IgD-negative memory B cell (primary cell): ENCODE measurements at regions not wholly inside any gene's neighbourhood (a gene's known extent, or its start where the extent isn't known, plus 50 kb on each side); places are given as distances from the start of the nearest gene placed in this dataset.

Source experiments
- H3K27ac Mint-ChIP-seq, 3 donors: one replicate each; pipeline ENCODE4 v1.8.0; 2020 to 2022; ENCODE audit warnings: mild to moderate bottlenecking in 3 of 3, mixed read lengths in 3 of 3, moderate library complexity in 1 of 3
- H3K27me3 Mint-ChIP-seq: one replicate; pipeline ENCODE4 v1.8.0; 2021; ENCODE audit warnings: mixed read lengths
- H3K36me3 Mint-ChIP-seq: one replicate; pipeline ENCODE4 v1.8.0; 2020; ENCODE audit warnings: mild to moderate bottlenecking, mixed read lengths
- H3K4me1 Mint-ChIP-seq, 3 donors: one replicate each; pipeline ENCODE4 v1.8.0; 2020 to 2022; ENCODE audit warnings: mixed read lengths in 3 of 3, mild to moderate bottlenecking in 1 of 3
- H3K4me3 Mint-ChIP-seq, 4 donors: one replicate each; pipeline ENCODE4 v1.8.0; 2020 to 2022; ENCODE audit warnings: mild to moderate bottlenecking in 4 of 4, mixed read lengths in 4 of 4, moderate library complexity in 3 of 4
- H3K9me3 Mint-ChIP-seq, 3 donors: one replicate each; pipeline ENCODE4 v1.8.0; 2020 to 2021; ENCODE audit warnings: mixed read lengths in 3 of 3, mild to moderate bottlenecking in 1 of 3

GRCh38 chr13:21966014-21966413 is 295.1 kb downstream of the FGF9 start:
- Mint-ChIP-seq H3K36me3 (peaks cover 3% of the 10 kb centered on the region), H3K27ac (no peak overlapping the region), H3K4me3 (no peak overlapping the region), H3K4me1 (peaks cover 0 to 1% (median 0%) of the 10 kb centered on the region in 3 donors), H3K27me3 (no peaks in the 10 kb centered on the region), H3K9me3 (peaks cover 0 to 9% (median 4%) of the 10 kb centered on the region in 3 donors)

GRCh38 chr13:21967871-21968270 is 297.0 kb downstream of the FGF9 start:
- Mint-ChIP-seq H3K27me3 (no peaks in the 10 kb centered on the region), H3K9me3 (no peaks in the 10 kb centered on the region), H3K27ac (no peak overlapping the region), H3K36me3 (no peaks in the 10 kb centered on the region), H3K4me1 (peaks cover 0 to 1% (median 0%) of the 10 kb centered on the region in 3 donors), H3K4me3 (no peak overlapping the region)

GRCh38 chr13:21970172-21970571 is 299.3 kb downstream of the FGF9 start:
- H3K4me1 Mint-ChIP-seq: no peaks in the 10 kb centered on the region
- H3K4me3 Mint-ChIP-seq: no peak overlapping the region
- H3K36me3 Mint-ChIP-seq: no peaks in the 10 kb centered on the region
- no peaks in the 10 kb centered on the region for H3K9me3 Mint-ChIP-seq
- H3K27ac Mint-ChIP-seq: no peak overlapping the region
- H3K27me3 Mint-ChIP-seq: no peaks in the 10 kb centered on the region

GRCh38 chr13:21970918-21971317 is 300.0 kb downstream of the FGF9 start:
- no peaks in the 10 kb centered on the region for H3K27me3 Mint-ChIP-seq
- no peaks in the 10 kb centered on the region for H3K9me3 Mint-ChIP-seq

GRCh38 chr13:21971662-21972621 is 301.1 kb downstream of the FGF9 start:
- H3K4me3 Mint-ChIP-seq: no peak overlapping the region
- H3K9me3 Mint-ChIP-seq: no peaks in the 10 kb centered on the region
- no peaks in the 10 kb centered on the region for H3K36me3 Mint-ChIP-seq
- no peak overlapping the region for H3K27ac Mint-ChIP-seq
- no peaks in the 10 kb centered on the region for H3K4me1 Mint-ChIP-seq
- H3K27me3 Mint-ChIP-seq: no peaks in the 10 kb centered on the region

More at GRCh38 chr13:21970918-21971317, 300.0 kb downstream of the FGF9 start:
- Mint-ChIP-seq H3K4me1 (no peaks in the 10 kb centered on the region), H3K27ac (no peak overlapping the region), H3K4me3 (no peak overlapping the region), H3K36me3 (no peaks in the 10 kb centered on the region)

GRCh38 chr13:21973437-21974125 is 302.7 kb downstream of the FGF9 start:
- Mint-ChIP-seq H3K27me3 (no peaks in the 10 kb centered on the region), H3K4me1 (no peaks in the 10 kb centered on the region), H3K4me3 (no peak overlapping the region), H3K9me3 (no peaks in the 10 kb centered on the region), H3K36me3 (no peaks in the 10 kb centered on the region), H3K27ac (no peak overlapping the region)

- no peak overlapping the region for H3K4me3 Mint-ChIP-seq
- no peaks in the 10 kb centered on the region for H3K4me1 Mint-ChIP-seq
- H3K9me3 Mint-ChIP-seq: no peaks in the 10 kb centered on the region
- H3K27ac Mint-ChIP-seq: no peak overlapping the region
- H3K27me3 Mint-ChIP-seq: no peaks in the 10 kb centered on the region
- no peaks in the 10 kb centered on the region for H3K36me3 Mint-ChIP-seq
Observed at GRCh38 chr13:21974741-21975140, 303.9 kb downstream of the FGF9 start.

- Mint-ChIP-seq H3K4me1 (no peaks in the 10 kb centered on the region), H3K9me3 (no peaks in the 10 kb centered on the region), H3K27ac (no peak overlapping the region), H3K27me3 (no peaks in the 10 kb centered on the region), H3K4me3 (no peak overlapping the region), H3K36me3 (no peaks in the 10 kb centered on the region)
Observed at GRCh38 chr13:21976159-21976558, 305.3 kb downstream of the FGF9 start.

- Mint-ChIP-seq H3K4me1 (no peaks in the 10 kb centered on the region), H3K4me3 (no peak overlapping the region), H3K27ac (peak overlapping the region in 1 of 3 donors; percentile 26)
Observed at GRCh38 chr13:21979161-21979806, 308.4 kb downstream of the FGF9 start.

GRCh38 chr13:21980049-21980448 is 309.2 kb downstream of the FGF9 start:
- Mint-ChIP-seq H3K9me3 (no peaks in the 10 kb centered on the region), H3K4me3 (no peak overlapping the region), H3K36me3 (no peaks in the 10 kb centered on the region), H3K27ac (no peak overlapping the region), H3K27me3 (no peaks in the 10 kb centered on the region), H3K4me1 (no peaks in the 10 kb centered on the region)

More at GRCh38 chr13:21979161-21979806, 308.4 kb downstream of the FGF9 start:
- Mint-ChIP-seq H3K9me3 (no peaks in the 10 kb centered on the region), H3K27me3 (no peaks in the 10 kb centered on the region), H3K36me3 (no peaks in the 10 kb centered on the region)

GRCh38 chr13:21984156-21984555 is 313.3 kb downstream of the FGF9 start:
- Mint-ChIP-seq H3K4me1 (no peaks in the 10 kb centered on the region), H3K9me3 (no peaks in the 10 kb centered on the region), H3K36me3 (no peaks in the 10 kb centered on the region), H3K27ac (no peak overlapping the region), H3K27me3 (no peaks in the 10 kb centered on the region), H3K4me3 (peak overlapping the region in 1 of 4 donors; percentile 15)

GRCh38 chr13:21986602-21987001 is 315.7 kb downstream of the FGF9 start:
- Mint-ChIP-seq H3K4me1 (no peaks in the 10 kb centered on the region), H3K36me3 (no peaks in the 10 kb centered on the region), H3K4me3 (no peak overlapping the region), H3K9me3 (no peaks in the 10 kb centered on the region), H3K27me3 (no peaks in the 10 kb centered on the region), H3K27ac (peak overlapping the region in 2 of 3 donors; percentile 73 to 76)

GRCh38 chr13:21987793-21988192 is 316.9 kb downstream of the FGF9 start:
- Mint-ChIP-seq H3K27me3 (no peaks in the 10 kb centered on the region), H3K27ac (no peak overlapping the region), H3K9me3 (no peaks in the 10 kb centered on the region), H3K4me1 (no peaks in the 10 kb centered on the region), H3K36me3 (no peaks in the 10 kb centered on the region), H3K4me3 (no peak overlapping the region)

- no peaks in the 10 kb centered on the region for H3K4me1 Mint-ChIP-seq
- no peaks in the 10 kb centered on the region for H3K27me3 Mint-ChIP-seq
- H3K4me3 Mint-ChIP-seq: no peak overlapping the region
- no peaks in the 10 kb centered on the region for H3K36me3 Mint-ChIP-seq
- H3K27ac Mint-ChIP-seq: no peak overlapping the region
- no peaks in the 10 kb centered on the region for H3K9me3 Mint-ChIP-seq
Observed at GRCh38 chr13:21988624-21989023, 317.8 kb downstream of the FGF9 start.

GRCh38 chr13:21996049-21996448 is 325.2 kb downstream of the FGF9 start:
- Mint-ChIP-seq H3K27ac (peak overlapping the region in 1 of 3 donors; percentile 23), H3K4me3 (no peak overlapping the region), H3K27me3 (peaks cover 3% of the 10 kb centered on the region), H3K9me3 (peaks cover 0 to 3% (median 0%) of the 10 kb centered on the region in 3 donors), H3K4me1 (peaks cover 0 to 3% (median 0%) of the 10 kb centered on the region in 3 donors), H3K36me3 (no peaks in the 10 kb centered on the region)
